Endothelial cell of umbilical vein (primary cell): ENCODE measurements at regions not wholly inside any gene's neighbourhood (a gene's known extent, or its start where the extent isn't known, plus 50 kb on each side); places are given as distances from the start of the nearest gene placed in this dataset.

ENCODE experiments used
- BruUV-seq: library from RNA; stranded (reverse); fragments of 400-500 nt; replicated peaks from 2 replicates; lab custom pipeline; 2021; lab: Mats Ljungman, UMichigan
- CTCF ChIA-PET: fragments of 300-600, 350-600 bp; sonication (Branson Sonifier 250); formaldehyde crosslinking; loops from one replicate; lab custom pipeline; 2021; ENCODE audit warnings: antibody characterized with exemption, inconsistent platforms; lab: Charles Lee
- POLR2A ChIA-PET: fragments of 300-600, 350-600 bp; sonication (Branson Sonifier 250); formaldehyde crosslinking; loops from one replicate; lab custom pipeline; 2021; ENCODE audit warnings: antibody characterized with exemption, inconsistent platforms; lab: Charles Lee
- DNase-seq: peaks from one replicate; pipeline ENCODE4 v3.0.0-alpha.2; 2011; ENCODE audit warnings: low read depth, low spot score
- FAIRE-seq: peaks from 2 replicates; lab custom pipeline; 2011; peaks lifted over from hg19 to GRCh38; lab: Jason Lieb, UNC
- H2AFZ ChIP-seq: 2 replicates; pipeline ENCODE4 v1.6.0; 2012; ENCODE audit warnings: low read depth, low read length, control low read depth, inconsistent platforms
- H3K27ac ChIP-seq: 2 replicates; pipeline ENCODE4 v1.5.1; 2011; ENCODE audit warnings: low read depth, mild to moderate bottlenecking, control low read depth, low read length, moderate library complexity; ENCODE audit not compliant: insufficient read depth
- H3K27me3 ChIP-seq, 2 experiments: 2 replicates each; pipeline versions ENCODE4 v1.6.0 to v1.6.1; 2011; ENCODE audit warnings: low read length in 2 of 2, mixed read lengths in 1 of 2; ENCODE audit not compliant: control insufficient read depth in 2 of 2, insufficient read depth in 2 of 2
- H3K36me3 ChIP-seq, 2 experiments: 2 replicates in 1 of 2; 3 replicates in 1 of 2; pipeline ENCODE4 v1.5.1; 2011; ENCODE audit warnings: low read length in 2 of 2, mild to moderate bottlenecking in 1 of 2, moderate library complexity in 1 of 2; ENCODE audit not compliant: control insufficient read depth in 2 of 2, insufficient read depth in 2 of 2; ENCODE audit errors: extremely low read depth in 1 of 2
- H3K4me1 ChIP-seq: 3 replicates; pipeline ENCODE4 v1.5.1; 2011; ENCODE audit warnings: mild to moderate bottlenecking, low read length; ENCODE audit not compliant: control insufficient read depth, insufficient read depth; ENCODE audit errors: extremely low read depth
- H3K4me2 ChIP-seq: 2 replicates; pipeline ENCODE4 v1.6.1; 2011; ENCODE audit warnings: low read length, control low read depth, mixed read lengths; ENCODE audit not compliant: insufficient read depth
- H3K4me3 ChIP-seq, 3 experiments: fragments of 200-600 bp in 1 of 3; sonication (generic), shearing (Covaris generic) in 1 of 3; replicated peaks in 1 of 3; 2 replicates each; pipeline ENCODE4 v1.5.1; 2011 to 2016; ENCODE audit warnings: control low read depth in 3 of 3, low read length in 3 of 3, mild to moderate bottlenecking in 2 of 3, inconsistent platforms in 1 of 3, low read depth in 1 of 3, moderate library complexity in 1 of 3; ENCODE audit not compliant: insufficient read depth in 1 of 3
- H3K79me2 ChIP-seq: 2 replicates; pipeline ENCODE4 v1.6.0; 2012; ENCODE audit warnings: low read length, inconsistent platforms; ENCODE audit not compliant: control insufficient read depth, insufficient read depth
- H3K9ac ChIP-seq: replicated peaks from 2 replicates; pipeline ENCODE3; 2011; ENCODE audit warnings: low read length, control low read depth; ENCODE audit not compliant: insufficient read depth; ENCODE audit errors: extremely low read depth
- H3K9me1 ChIP-seq: replicated peaks from 3 replicates; pipeline ENCODE4 v1.6.0; 2011; ENCODE audit warnings: mild to moderate bottlenecking, low read length; ENCODE audit not compliant: control insufficient read depth, insufficient read depth; ENCODE audit errors: extremely low read depth
- H3K9me3 ChIP-seq: replicated peaks from 2 replicates; pipeline ENCODE4 v1.5.1; 2012; ENCODE audit warnings: low read length, inconsistent platforms; ENCODE audit not compliant: control insufficient read depth, insufficient read depth
- H4K20me1 ChIP-seq: replicated peaks from 2 replicates; pipeline ENCODE3; 2011; ENCODE audit warnings: mild to moderate bottlenecking, low read length; ENCODE audit not compliant: control insufficient read depth, insufficient read depth; ENCODE audit errors: extremely low read depth
- CTCF ChIP-seq, 2 donors: IDR thresholded peaks; 1 replicate in 1 of 2; 2 replicates in 1 of 2; pipeline ENCODE4 v1.5.1; 2011; ENCODE audit warnings: low read length in 2 of 2, mild to moderate bottlenecking in 2 of 2, moderate library complexity in 2 of 2, control low read depth in 1 of 2, inconsistent platforms in 1 of 2, low read depth in 1 of 2; ENCODE audit not compliant: insufficient read depth in 1 of 2; ENCODE audit errors: extremely low read depth in 1 of 2
- FOS ChIP-seq: IDR thresholded peaks from 2 replicates; pipeline ENCODE4 v1.6.1; 2011; ENCODE audit warnings: mild to moderate bottlenecking, low read length, moderate library complexity, borderline replicate concordance; ENCODE audit not compliant: insufficient read depth
- GATA2 ChIP-seq: IDR thresholded peaks from 2 replicates; pipeline ENCODE4 v1.7.0; 2011; ENCODE audit warnings: low read depth, mild to moderate bottlenecking, moderate library complexity, mixed read lengths, low read length; ENCODE audit not compliant: insufficient read length, insufficient read depth
- JUN ChIP-seq: IDR thresholded peaks from 2 replicates; pipeline ENCODE4 v1.6.1; 2011; ENCODE audit warnings: borderline replicate concordance, low read depth; ENCODE audit not compliant: insufficient read length, insufficient read depth
- MAX ChIP-seq: IDR thresholded peaks from 2 replicates; pipeline ENCODE4 v1.6.1; 2011; ENCODE audit not compliant: insufficient read depth, insufficient read length
- POLR2AphosphoS5 ChIP-seq: IDR thresholded peaks from 2 replicates; pipeline ENCODE4 v1.6.1; 2012; ENCODE audit warnings: low read depth, mild to moderate bottlenecking, control low read depth, low read length, moderate library complexity; ENCODE audit not compliant: insufficient read depth
- dilution Hi-C: fragments of 300-500 bp; cut with MboI; formaldehyde crosslinking; loops from one replicate; pipeline ENCODE4 v1.15.0; 2019; ENCODE audit warnings: low sequenced_read_pairs; ENCODE audit not compliant: extremely low pct_ligation_motif_present
- intact Hi-C: fragments of 100-400 bp; cut with micrococcal nuclease; formaldehyde crosslinking; loops from one replicate; pipeline ENCODE4 v1.10.0; 2022

- no peaks in the 10 kb centered on the region for H4K20me1 ChIP-seq
- intact Hi-C loops (no loop called here), dilution Hi-C loops (no loop called here)
- H3K27me3 ChIP-seq, result no peaks in the 10 kb centered on the region
- no peak for DNase-seq
- no peaks in the 10 kb centered on the region for H3K4me1 ChIP-seq
- H3K4me3 ChIP-seq, result no peak overlapping the region
- no peak for TF ChIP-seq FOS
- no peak for TF ChIP-seq MAX
- H3K9me3 ChIP-seq, result peaks cover 2% of the 10 kb centered on the region
- no peak overlapping the region for H3K9ac ChIP-seq
- no peak overlapping the region for H3K4me2 ChIP-seq
- no peak overlapping the region for H2AFZ ChIP-seq
- no peaks in the 10 kb centered on the region for H3K9me1 ChIP-seq
- H3K27ac ChIP-seq, result no peak overlapping the region
- no peaks in the 10 kb centered on the region for H3K36me3 ChIP-seq
- ChIA-PET CTCF (no interaction called here), POLR2A (no interaction called here)
- BruUV-seq, result no TSS peak
- no peak for FAIRE-seq
- no peaks in the 10 kb centered on the region for H3K79me2 ChIP-seq
Measured at GRCh38 chr3:59659755-59660154, 609.9 kb upstream of the CFAP20DC start.

- no TSS peak for BruUV-seq
- POLR2A ChIA-PET, result no interaction called here
- TF ChIP-seq POLR2AphosphoS5, result no peak
- no peak for TF ChIP-seq JUN
- no peak for TF ChIP-seq GATA2
- TF ChIP-seq CTCF (IDR thresholded peaks at IDR 0.05; ENCODE audit: extremely low read depth in 1 of 2, insufficient read depth in 1 of 2, low read depth in 1 of 2, low read length in 2 of 2), result no peak
- no peaks in the 10 kb centered on the region for H3K79me2 ChIP-seq
- H3K4me2 ChIP-seq, result no peak overlapping the region
- DNase-seq, result no peak
- H4K20me1 ChIP-seq, result no peaks in the 10 kb centered on the region
- no peaks in the 10 kb centered on the region for H3K4me1 ChIP-seq
- no peak overlapping the region for H3K9ac ChIP-seq
- CTCF ChIA-PET, result no interaction called here
- no peak overlapping the region for H2AFZ ChIP-seq
- H3K9me3 ChIP-seq, result peaks cover 2% of the 10 kb centered on the region
- FAIRE-seq, result no peak
- H3K4me3 ChIP-seq, result no peak overlapping the region
- no peak overlapping the region for H3K27ac ChIP-seq
- H3K36me3 ChIP-seq, result no peaks in the 10 kb centered on the region
- H3K9me1 ChIP-seq, result no peaks in the 10 kb centered on the region
- intact Hi-C loops (no loop called here), dilution Hi-C loops (no loop called here)
- H3K27me3 ChIP-seq, result no peaks in the 10 kb centered on the region
Measured at GRCh38 chr3:59658866-59659265, 609.0 kb upstream of the CFAP20DC start.
